Spinal cord (tissue), 9 donors: ENCODE measurements at regions not wholly inside any gene's neighbourhood (a gene's known extent, or its start where the extent isn't known, plus 50 kb on each side); places are given as distances from the start of the nearest gene placed in this dataset.
"Not testable (repeated sequence)": the region's sequence is repeated elsewhere in the genome, so short reads cannot be mapped to it uniquely, and the experiment has no call there.

Source experiments
- DNase-seq, 6 donors: peaks; one replicate each; pipeline versions ENCODE4 v3.0.0 to v3.0.0-alpha.2; 2013 to 2015; ENCODE audit warnings: low spot score in 6 of 6, low read depth in 4 of 6
- H3K27ac ChIP-seq: one replicate; pipeline ENCODE4 v1.5.1; 2013; ENCODE audit warnings: low read depth, low read length, control low read depth
- H3K27me3 ChIP-seq: one replicate; pipeline ENCODE4 v1.6.1; 2013; ENCODE audit warnings: low read length; ENCODE audit not compliant: control insufficient read depth, insufficient read depth
- H3K36me3 ChIP-seq: one replicate; pipeline ENCODE4 v1.6.1; 2013; ENCODE audit warnings: low read length; ENCODE audit not compliant: control insufficient read depth, insufficient read depth
- H3K4me1 ChIP-seq: one replicate; pipeline ENCODE4 v1.6.1; 2013; ENCODE audit warnings: low read length; ENCODE audit not compliant: control insufficient read depth, insufficient read depth
- H3K4me3 ChIP-seq: one replicate; pipeline ENCODE4 v1.5.1; 2013; ENCODE audit warnings: low read depth, low read length, control low read depth
- H3K9me3 ChIP-seq: one replicate; pipeline ENCODE4 v1.6.1; 2013; ENCODE audit warnings: low read length; ENCODE audit not compliant: control insufficient read depth, insufficient read depth
- WGBS: methylation state at CpG from one replicate; pipeline ENCODE4 v1.1.5; 2013; ENCODE audit warnings: missing lambda C conversion rate; ENCODE audit not compliant: insufficient coverage; 5-methylcytosine and 5-hydroxymethylcytosine counted together
- donor health status: healthy.

- no peaks in the 10 kb centered on the region for H3K9me3 ChIP-seq
- H3K27me3 ChIP-seq = no peaks in the 10 kb centered on the region
- no peak overlapping the region for H3K4me3 ChIP-seq
- H3K27ac ChIP-seq = no peak overlapping the region
- no peaks in the 10 kb centered on the region for H3K4me1 ChIP-seq
- peak in 2 of 6 donors; percentile 39 to 54 for DNase-seq
- no CpG with 5 or more reads among the region's 4 CpGs for WGBS
- H3K36me3 ChIP-seq = no peaks in the 10 kb centered on the region
Observed at GRCh38 chr3:89025185-89025584, 82.2 kb upstream of the EPHA3 start.

DNA sequence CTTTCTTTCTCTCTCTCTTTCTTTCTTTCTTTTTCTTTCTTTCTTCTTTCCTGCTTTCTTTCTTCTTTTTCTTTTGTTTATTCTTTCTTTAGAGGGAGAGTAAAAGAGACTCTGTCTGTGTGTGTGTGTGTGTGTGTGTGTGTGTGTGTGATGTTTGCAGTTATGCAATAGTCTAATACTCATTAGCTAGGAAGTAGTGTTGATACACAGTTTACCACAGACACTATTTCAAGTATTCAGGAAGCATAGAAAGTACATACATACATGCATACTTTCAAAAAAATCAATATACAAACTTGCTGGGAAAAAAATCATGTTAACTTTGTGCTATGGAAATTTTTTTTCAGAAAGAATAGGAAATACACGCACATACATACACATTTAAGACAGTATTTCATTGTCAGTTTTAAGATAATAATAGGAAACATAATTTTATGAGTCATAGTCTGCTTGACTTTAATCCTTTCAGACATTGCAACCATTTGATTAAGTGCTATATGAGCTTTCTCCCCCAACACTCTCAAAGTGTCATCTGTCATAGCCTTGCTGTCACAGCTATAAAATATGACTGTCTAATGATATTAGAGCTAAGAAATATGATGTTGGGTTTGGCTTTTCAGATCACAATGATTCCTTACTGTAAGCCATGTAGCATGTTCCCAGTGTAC, 74.9 kb upstream of the EPHA3 start:
- Histone ChIP-seq H3K9me3 (no peaks in the 10 kb centered on the region), H3K4me3 (no peak overlapping the region), H3K27ac (no peak overlapping the region), H3K4me1 (no peaks in the 10 kb centered on the region), H3K27me3 (no peaks in the 10 kb centered on the region), H3K36me3 (no peaks in the 10 kb centered on the region)
- peak in 1 of 6 donors; percentile 15 for DNase-seq
- no CpG with 5 or more reads among the region's 1 CpG for WGBS

GRCh38 chr3:89034723-89035122, 72.7 kb upstream of the EPHA3 start:
- not testable (repeated sequence) for H3K36me3 ChIP-seq, DNase-seq, H3K4me1 ChIP-seq, H3K4me3 ChIP-seq, H3K27ac ChIP-seq, H3K27me3 ChIP-seq, H3K9me3 ChIP-seq
- 91% methylated on average over 6 of the region's 6 CpGs for WGBS

GRCh38 chr3:89038869-89039268, 68.6 kb upstream of the EPHA3 start:
- Histone ChIP-seq H3K27ac (no peak overlapping the region), H3K27me3 (no peaks in the 10 kb centered on the region), H3K4me3 (no peak overlapping the region), H3K36me3 (no peaks in the 10 kb centered on the region), H3K4me1 (no peaks in the 10 kb centered on the region), H3K9me3 (no peaks in the 10 kb centered on the region)
- no peak for DNase-seq
- no CpG with 5 or more reads among the region's 1 CpG for WGBS

GRCh38 chr3:89042236-89042835, 65.1 kb upstream of the EPHA3 start:
- no peaks in the 10 kb centered on the region for H3K27me3 ChIP-seq
- peak in 1 of 6 donors; percentile 90 for DNase-seq
- WGBS = 100% methylated on average over 1 of the region's 3 CpGs

GRCh38 chr3:89043406-89043932, 64.0 kb upstream of the EPHA3 start:
- Histone ChIP-seq H3K27ac (no peak overlapping the region), H3K4me3 (no peak overlapping the region), H3K9me3 (no peaks in the 10 kb centered on the region), H3K36me3 (no peaks in the 10 kb centered on the region), H3K27me3 (no peaks in the 10 kb centered on the region), H3K4me1 (no peaks in the 10 kb centered on the region)
- 21% methylated on average over 4 of the region's 6 CpGs for WGBS
- peak in 2 of 6 donors; percentile 18 to 90 for DNase-seq

More at GRCh38 chr3:89042236-89042835, 65.1 kb upstream of the EPHA3 start:
- Histone ChIP-seq H3K4me3 (no peak overlapping the region), H3K36me3 (no peaks in the 10 kb centered on the region), H3K4me1 (no peaks in the 10 kb centered on the region), H3K27ac (no peak overlapping the region), H3K9me3 (no peaks in the 10 kb centered on the region)

- WGBS = no CpG with 5 or more reads among the region's 1 CpG
- Histone ChIP-seq H3K27ac (no peak overlapping the region), H3K9me3 (no peaks in the 10 kb centered on the region), H3K27me3 (no peaks in the 10 kb centered on the region), H3K4me3 (no peak overlapping the region), H3K36me3 (no peaks in the 10 kb centered on the region), H3K4me1 (no peaks in the 10 kb centered on the region)
- no peak for DNase-seq
Observed at GRCh38 chr3:89046661-89047060, 60.8 kb upstream of the EPHA3 start.

GRCh38 chr3:89049119-89049518, 58.3 kb upstream of the EPHA3 start:
- H3K9me3 ChIP-seq = no peaks in the 10 kb centered on the region
- no peak overlapping the region for H3K4me3 ChIP-seq
- no peaks in the 10 kb centered on the region for H3K36me3 ChIP-seq
- no peaks in the 10 kb centered on the region for H3K27me3 ChIP-seq
- no peaks in the 10 kb centered on the region for H3K4me1 ChIP-seq
- WGBS = no CpG with 5 or more reads among the region's 2 CpGs
- H3K27ac ChIP-seq = no peak overlapping the region
- no peak for DNase-seq

GRCh38 chr3:89052386-89052785, 55.0 kb upstream of the EPHA3 start:
- Histone ChIP-seq H3K4me1 (no peaks in the 10 kb centered on the region), H3K4me3 (no peak overlapping the region), H3K27me3 (no peaks in the 10 kb centered on the region), H3K9me3 (no peaks in the 10 kb centered on the region), H3K27ac (no peak overlapping the region), H3K36me3 (no peaks in the 10 kb centered on the region)
- DNase-seq = no peak
- no CpG with 5 or more reads among the region's 3 CpGs for WGBS

DNA sequence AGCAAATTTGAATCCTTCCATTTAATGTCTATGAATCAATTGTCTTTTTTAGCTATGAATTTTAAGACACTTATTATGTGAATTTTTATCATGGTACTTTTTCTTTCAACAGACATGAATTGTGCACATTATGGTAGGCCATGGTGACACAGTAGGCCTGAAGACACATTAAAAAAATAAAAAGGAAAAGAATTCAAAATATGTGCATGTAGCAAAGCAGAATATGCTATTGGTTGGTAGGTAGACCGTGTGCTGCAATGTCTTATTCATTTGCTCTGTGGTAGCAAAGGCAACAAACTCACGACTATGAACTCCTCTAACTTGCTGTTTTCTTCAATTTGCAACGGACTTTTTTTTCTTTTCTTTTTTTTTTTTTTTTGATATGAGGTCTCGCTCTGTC, 50.0 kb upstream of the EPHA3 start:
- no peaks in the 10 kb centered on the region for H3K27me3 ChIP-seq
- no CpG with 5 or more reads among the region's 4 CpGs for WGBS
- DNase-seq = no peak
- H3K4me3 ChIP-seq = no peak overlapping the region
- H3K36me3 ChIP-seq = no peaks in the 10 kb centered on the region
- no peaks in the 10 kb centered on the region for H3K4me1 ChIP-seq
- H3K9me3 ChIP-seq = no peaks in the 10 kb centered on the region
- H3K27ac ChIP-seq = no peak overlapping the region
